ENCODE measurements at regions not wholly inside any gene's neighbourhood (a gene's known extent, or its start where the extent isn't known, plus 50 kb on each side); places are given as distances from the start of the nearest gene placed in this dataset.
"Not testable (repeated sequence)": the region's sequence is repeated elsewhere in the genome, so short reads cannot be mapped to it uniquely, and the experiment has no call there.

DNA sequence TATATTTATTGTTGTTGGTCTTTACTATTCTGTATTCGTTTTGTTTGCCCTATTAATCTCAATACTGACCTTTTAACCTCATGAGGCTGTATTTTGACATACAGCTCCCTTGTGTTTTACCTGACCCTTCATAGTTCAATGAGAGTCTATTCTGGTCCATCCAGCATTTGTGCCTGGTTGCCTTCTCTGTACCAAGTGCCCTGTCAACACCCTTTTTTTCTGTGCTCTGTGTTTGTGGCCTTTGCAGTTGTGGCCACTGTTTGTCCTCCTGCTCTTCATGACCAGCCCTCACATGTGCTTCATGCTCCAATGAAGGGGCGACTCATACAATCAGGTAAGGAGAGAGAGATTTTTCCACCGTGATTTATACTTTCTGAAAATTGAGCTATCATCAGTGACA is 368.2 kb downstream of the IL20RB start:
- TF ChIP-seq, protein P1, sequence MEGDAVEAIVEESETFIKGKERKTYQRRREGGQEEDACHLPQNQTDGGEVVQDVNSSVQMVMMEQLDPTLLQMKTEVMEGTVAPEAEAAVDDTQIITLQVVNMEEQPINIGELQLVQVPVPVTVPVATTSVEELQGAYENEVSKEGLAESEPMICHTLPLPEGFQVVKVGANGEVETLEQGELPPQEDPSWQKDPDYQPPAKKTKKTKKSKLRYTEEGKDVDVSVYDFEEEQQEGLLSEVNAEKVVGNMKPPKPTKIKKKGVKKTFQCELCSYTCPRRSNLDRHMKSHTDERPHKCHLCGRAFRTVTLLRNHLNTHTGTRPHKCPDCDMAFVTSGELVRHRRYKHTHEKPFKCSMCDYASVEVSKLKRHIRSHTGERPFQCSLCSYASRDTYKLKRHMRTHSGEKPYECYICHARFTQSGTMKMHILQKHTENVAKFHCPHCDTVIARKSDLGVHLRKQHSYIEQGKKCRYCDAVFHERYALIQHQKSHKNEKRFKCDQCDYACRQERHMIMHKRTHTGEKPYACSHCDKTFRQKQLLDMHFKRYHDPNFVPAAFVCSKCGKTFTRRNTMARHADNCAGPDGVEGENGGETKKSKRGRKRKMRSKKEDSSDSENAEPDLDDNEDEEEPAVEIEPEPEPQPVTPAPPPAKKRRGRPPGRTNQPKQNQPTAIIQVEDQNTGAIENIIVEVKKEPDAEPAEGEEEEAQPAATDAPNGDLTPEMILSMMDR (IDR thresholded peaks at IDR 0.05; ENCODE audit: low read depth, low read length) = no peak
- H3K4me3 ChIP-seq (ENCODE audit: low read depth, low read length) = no peak overlapping the region

DNA sequence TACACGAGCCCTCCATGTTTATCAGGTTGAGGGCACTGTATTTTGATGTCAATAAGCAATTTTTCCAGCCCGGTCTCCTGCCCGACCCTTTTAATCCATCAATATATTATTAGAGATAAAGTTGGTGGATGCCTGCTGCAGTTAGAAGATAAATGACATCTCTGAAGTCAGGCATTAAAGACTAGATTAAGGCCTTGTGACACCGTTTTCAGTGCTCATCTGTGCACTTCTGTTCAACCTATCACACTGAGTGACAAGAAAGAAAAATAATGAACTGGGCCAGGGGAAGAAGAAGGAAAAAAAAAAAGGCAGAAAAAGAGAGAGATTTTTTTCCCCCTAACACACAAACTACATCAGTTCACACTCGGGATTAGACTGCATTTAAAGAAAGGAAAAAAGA is 371.8 kb downstream of the IL20RB start:
- TF ChIP-seq, protein P1 (IDR thresholded peaks at IDR 0.05; ENCODE audit: low read depth, low read length) = no peak
- H3K4me3 ChIP-seq (ENCODE audit: low read depth, low read length) = no peak overlapping the region

DNA sequence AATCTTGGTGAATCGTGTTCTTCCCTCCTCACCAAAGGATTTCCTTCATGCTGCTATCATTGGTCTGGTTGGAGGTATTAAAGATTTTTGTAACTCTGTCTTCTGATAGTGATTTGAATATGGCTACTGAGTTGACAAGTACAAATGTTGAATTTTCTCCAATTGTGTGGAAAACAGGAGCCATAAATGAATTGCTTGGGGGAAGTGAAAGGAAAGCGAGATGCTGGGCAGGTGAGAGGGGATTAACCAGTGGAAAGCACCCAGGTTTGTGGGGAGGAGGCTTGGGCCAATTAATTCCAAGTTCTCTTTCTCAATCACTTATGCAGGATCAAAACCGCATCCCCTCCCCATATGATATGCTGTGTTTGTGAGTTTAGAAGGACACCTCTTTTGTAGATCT is 372.5 kb downstream of the IL20RB start:
- H3K4me3 ChIP-seq (ENCODE audit: low read depth, low read length) = no peak overlapping the region
- TF ChIP-seq, protein P1 (IDR thresholded peaks at IDR 0.05; ENCODE audit: low read depth, low read length) = no peak

DNA sequence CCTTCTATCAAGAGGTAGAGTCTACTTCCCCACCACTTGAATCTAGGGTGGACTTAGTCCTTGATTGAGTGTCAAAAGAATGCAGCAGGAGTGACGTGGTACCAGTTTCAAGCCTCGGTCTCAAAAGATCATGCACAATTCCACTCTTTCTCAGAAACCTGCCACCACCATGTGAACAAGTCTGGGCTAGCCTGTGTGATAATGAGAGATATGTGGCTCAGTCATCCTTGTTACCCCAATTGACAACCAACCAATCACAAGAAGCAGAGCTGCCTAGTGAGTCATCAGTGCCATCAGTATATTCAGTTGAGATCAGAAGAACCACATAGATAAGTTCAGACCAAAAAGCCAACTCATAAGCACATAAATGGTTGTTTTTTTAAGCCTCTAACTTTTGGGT is 374.5 kb downstream of the IL20RB start:
- no peak overlapping the region for H3K4me3 ChIP-seq (ENCODE audit: low read depth, low read length)
- TF ChIP-seq, protein P1 (IDR thresholded peaks at IDR 0.05; ENCODE audit: low read depth, low read length) = no peak

DNA sequence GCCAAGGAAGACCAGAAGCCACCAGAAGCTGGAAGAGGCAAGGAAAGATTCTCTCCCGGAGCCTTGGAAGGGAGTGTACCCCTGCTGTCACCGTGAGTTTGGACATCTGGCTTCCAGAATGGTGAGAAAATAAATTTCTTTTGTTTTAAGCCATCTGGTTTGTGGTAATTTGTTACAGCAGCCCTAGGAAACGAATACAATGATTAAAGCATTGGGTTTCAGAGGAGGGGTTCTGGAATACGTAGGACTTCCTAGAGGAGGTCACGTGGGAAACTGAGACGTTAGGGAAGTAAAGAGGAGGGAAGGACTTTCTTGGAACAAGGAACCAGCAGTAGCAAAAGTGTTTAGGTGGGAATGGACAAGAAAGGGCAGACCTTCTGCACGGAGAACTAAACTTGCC is 377.7 kb downstream of the IL20RB start:
- TF ChIP-seq, protein P1 (IDR thresholded peaks at IDR 0.05; ENCODE audit: low read depth, low read length) = no peak

DNA sequence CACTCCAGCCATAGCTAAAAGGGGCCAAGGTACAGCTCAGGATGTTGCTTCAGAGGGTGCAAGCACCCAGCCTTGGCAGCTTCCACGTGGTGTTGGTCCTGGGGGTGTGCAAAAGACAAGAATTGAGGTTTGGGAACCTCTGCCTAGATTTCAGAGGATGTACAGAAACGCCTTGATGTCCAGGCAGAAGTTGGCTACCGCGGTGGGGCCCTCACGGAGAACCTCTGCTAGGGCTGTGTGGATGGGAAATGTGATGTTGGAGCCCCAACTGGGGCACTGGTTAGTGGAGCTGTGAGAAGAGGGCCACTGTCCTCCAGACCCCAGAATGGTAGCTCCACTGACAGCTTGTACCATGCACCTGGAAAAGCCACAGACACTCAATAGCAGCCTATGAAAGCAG is 380.6 kb downstream of the IL20RB start:
- not testable (repeated sequence) for H3K4me3 ChIP-seq (ENCODE audit: low read depth, low read length)

More for the DNA sequence above, 377.7 kb downstream of the IL20RB start:
- H3K4me3 ChIP-seq (ENCODE audit: low read depth, low read length) = no peak overlapping the region

DNA sequence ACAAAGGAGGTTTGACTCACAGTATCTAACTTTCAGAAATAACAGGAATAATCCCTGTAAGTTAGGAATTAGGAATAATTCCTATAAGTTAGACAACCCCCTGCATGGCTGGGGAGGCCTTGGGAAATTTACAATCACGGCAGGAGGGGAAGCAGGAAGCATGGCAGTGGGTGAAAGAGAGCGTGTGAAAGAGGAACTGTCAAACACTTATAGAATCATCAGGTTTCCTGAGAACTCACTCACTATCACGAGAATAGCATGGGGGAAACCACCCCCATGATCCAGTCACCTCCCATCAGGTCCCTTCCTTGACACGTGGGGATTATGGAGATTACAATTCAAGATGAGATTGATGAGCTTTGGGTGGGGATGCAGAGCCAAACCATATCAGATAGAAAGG is 385.5 kb downstream of the IL20RB start:
- no peak overlapping the region for H3K4me3 ChIP-seq (ENCODE audit: low read depth, low read length)
- TF ChIP-seq, protein P1 (IDR thresholded peaks at IDR 0.05; ENCODE audit: low read depth, low read length) = no peak

DNA sequence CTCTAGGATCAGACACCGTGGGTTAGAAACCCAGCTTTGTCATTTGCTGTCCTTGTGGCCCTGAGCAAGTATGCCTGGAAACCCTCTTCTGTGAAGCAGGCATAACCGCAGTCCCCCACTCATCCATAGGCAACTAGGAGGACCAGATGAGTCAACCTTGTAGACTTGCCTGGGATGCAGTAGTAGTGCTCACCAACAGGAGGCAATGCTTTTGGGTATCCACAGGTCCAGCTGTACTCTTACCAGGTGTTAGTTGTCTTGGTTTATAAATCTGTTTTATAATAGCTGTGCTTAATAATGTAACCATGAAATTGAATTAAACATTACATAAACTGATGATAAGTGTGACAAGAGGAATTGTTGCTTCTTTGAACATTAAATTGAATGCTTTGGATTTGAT is 389.3 kb downstream of the IL20RB start:
- TF ChIP-seq, protein P1 (IDR thresholded peaks at IDR 0.05; ENCODE audit: low read depth, low read length) = no peak
- H3K4me3 ChIP-seq (ENCODE audit: low read depth, low read length) = no peak overlapping the region
